Naive thymus-derived CD8-positive, alpha-beta T cell (primary cell): ENCODE measurements at regions not wholly inside any gene's neighbourhood (a gene's known extent, or its start where the extent isn't known, plus 50 kb on each side); places are given as distances from the start of the nearest gene placed in this dataset.

Source experiments
- ATAC-seq, 2 donors: fragments of 150-1000 bp; cut with Tn5 transposase in 1 of 2; sonication (Bioruptor Pico), chemical (Tn5 transposase) in 1 of 2; 1 replicate in 1 of 2; 2 replicates in 1 of 2; pipeline ENCODE4 v1.10.0; 2021; ENCODE audit warnings: mild to moderate bottlenecking in 2 of 2, moderate library complexity in 2 of 2
- POLR2A ChIA-PET: fragments of 350-600 bp; sonication (Branson Sonifier 250); formaldehyde crosslinking; loops from one replicate; lab custom pipeline; 2021; ENCODE audit warnings: antibody characterized with exemption; lab: Charles Lee
- DNase-seq, 10 donors: peaks; one replicate each; pipeline versions ENCODE4 v3.0.0 to v3.0.0-alpha.2; 2020 to 2022
- H3K27ac Mint-ChIP-seq, 10 donors: one replicate each; pipeline ENCODE4 v1.8.0; 2020 to 2022; ENCODE audit warnings: mild to moderate bottlenecking in 10 of 10, mixed read lengths in 10 of 10, moderate library complexity in 4 of 10, inconsistent platforms in 1 of 10
- H3K27me3 Mint-ChIP-seq, 5 donors: one replicate each; pipeline ENCODE4 v1.8.0; 2021 to 2022; ENCODE audit warnings: mixed read lengths in 5 of 5
- H3K36me3 Mint-ChIP-seq, 3 donors: one replicate each; pipeline ENCODE4 v1.8.0; 2020 to 2022; ENCODE audit warnings: mixed read lengths in 3 of 3, mild to moderate bottlenecking in 2 of 3, inconsistent platforms in 1 of 3
- H3K4me1 Mint-ChIP-seq, 4 donors: one replicate each; pipeline ENCODE4 v1.8.0; 2021 to 2022; ENCODE audit warnings: mixed read lengths in 4 of 4
- H3K4me3 Mint-ChIP-seq, 10 donors: one replicate each; pipeline ENCODE4 v1.8.0; 2020 to 2022; ENCODE audit warnings: mild to moderate bottlenecking in 10 of 10, mixed read lengths in 10 of 10, moderate library complexity in 6 of 10, inconsistent platforms in 1 of 10
- H3K9me3 Mint-ChIP-seq, 9 donors: one replicate each; pipeline ENCODE4 v1.8.0; 2020 to 2022; ENCODE audit warnings: mixed read lengths in 9 of 9, mild to moderate bottlenecking in 3 of 9, inconsistent platforms in 1 of 9, moderate library complexity in 1 of 9

DNA sequence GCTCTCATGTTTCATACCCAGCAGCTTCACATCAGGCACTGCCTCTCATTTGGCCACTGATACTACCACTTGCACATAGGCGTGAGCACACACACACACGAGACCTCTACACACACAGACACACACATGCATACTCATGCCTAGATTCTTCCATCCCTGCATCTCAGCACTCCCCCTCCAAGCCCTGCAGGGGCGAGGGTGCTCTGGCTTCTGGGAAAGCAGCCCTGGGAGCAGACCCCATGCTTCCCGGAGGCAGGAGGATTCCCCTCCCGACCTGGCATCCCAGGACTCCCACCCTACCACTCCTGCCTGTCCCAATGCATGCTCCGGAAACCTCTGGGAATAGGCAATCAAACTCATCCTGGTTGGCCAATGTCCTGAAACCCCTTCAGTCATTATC is 89.1 kb upstream of the SMNDC1 start:
- Mint-ChIP-seq H3K4me3 (no peak overlapping the region), H3K27ac (peak overlapping the region in 1 of 10 donors; percentile 37), H3K27me3 (peaks cover 0 to 5% (median 0%) of the 10 kb centered on the region in 5 donors), H3K4me1 (peaks cover 0 to 13% (median 3%) of the 10 kb centered on the region in 4 donors), H3K36me3 (no peaks in the 10 kb centered on the region), H3K9me3 (no peaks in the 10 kb centered on the region)
- POLR2A ChIA-PET, result interaction anchor here (0.6 kb wide), 1 partner anchor 12 kb away, joined by 5 read pairs; no protein-coding TSS in a partner anchor
- ATAC-seq, result no peak
- no peak for DNase-seq

DNA sequence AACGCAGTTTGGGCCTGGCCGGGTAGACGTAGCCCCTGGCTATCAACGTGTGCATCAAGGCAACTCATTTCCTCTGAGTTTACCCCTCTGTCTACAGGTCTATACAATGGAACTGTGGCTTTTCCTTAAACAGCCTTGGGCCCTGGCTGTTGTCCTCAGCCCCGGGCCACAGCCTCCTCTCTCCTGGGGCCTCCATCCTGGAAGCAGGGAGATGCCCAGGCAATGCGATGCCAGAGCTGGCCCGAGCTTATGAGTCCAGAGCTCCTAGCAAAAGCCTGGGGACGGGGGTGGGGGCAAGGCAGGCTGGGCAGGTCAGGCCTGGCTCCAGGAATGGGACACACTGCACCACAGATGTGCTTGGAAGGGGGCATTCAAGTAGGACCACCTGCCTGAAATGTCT is 89.6 kb upstream of the SMNDC1 start:
- POLR2A ChIA-PET, result interaction anchor here (0.6 kb wide), 1 partner anchor 11 kb away, joined by 5 read pairs; no protein-coding TSS in a partner anchor
- ATAC-seq, result no peak
- H3K27ac Mint-ChIP-seq, result no peak overlapping the region

DNA sequence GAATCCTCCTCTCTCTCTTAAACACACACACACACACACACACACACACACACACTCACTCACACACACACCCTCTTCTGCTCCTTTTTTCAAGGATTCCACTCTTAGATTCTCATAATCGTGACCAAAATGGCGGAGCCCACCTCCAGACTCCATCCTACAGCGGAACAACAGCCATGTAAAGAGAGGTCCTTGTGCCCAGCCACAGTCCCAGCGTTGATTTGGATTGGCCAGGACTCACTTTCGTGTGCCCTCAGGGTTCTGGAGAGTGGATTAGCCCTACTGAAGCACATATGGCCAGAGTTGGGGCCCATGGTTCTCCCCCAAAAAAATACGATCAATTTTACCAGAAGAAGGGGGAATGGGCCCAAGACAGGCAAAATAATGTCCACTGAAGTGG is 90.2 kb upstream of the SMNDC1 start:
- POLR2A ChIA-PET, result no interaction called here
- DNase-seq (no peak), ATAC-seq (no peak)
- no peaks in the 10 kb centered on the region for H3K36me3 Mint-ChIP-seq
- H3K27me3 Mint-ChIP-seq, result peaks cover 0 to 5% (median 0%) of the 10 kb centered on the region in 5 donors
- H3K4me1 Mint-ChIP-seq, result peaks cover 0 to 12% (median 0%) of the 10 kb centered on the region in 4 donors
- H3K9me3 Mint-ChIP-seq, result no peaks in the 10 kb centered on the region
- H3K27ac Mint-ChIP-seq, result no peak overlapping the region
- H3K4me3 Mint-ChIP-seq, result no peak overlapping the region

More for the DNA sequence above, 89.6 kb upstream of the SMNDC1 start:
- DNase-seq, result no peak
- no peaks in the 10 kb centered on the region for H3K36me3 Mint-ChIP-seq
- H3K9me3 Mint-ChIP-seq, result no peaks in the 10 kb centered on the region
- no peak overlapping the region for H3K4me3 Mint-ChIP-seq
- peaks cover 0 to 12% (median under 1%) of the 10 kb centered on the region in 4 donors for H3K4me1 Mint-ChIP-seq
- H3K27me3 Mint-ChIP-seq, result peaks cover 0 to 5% (median 0%) of the 10 kb centered on the region in 5 donors

DNA sequence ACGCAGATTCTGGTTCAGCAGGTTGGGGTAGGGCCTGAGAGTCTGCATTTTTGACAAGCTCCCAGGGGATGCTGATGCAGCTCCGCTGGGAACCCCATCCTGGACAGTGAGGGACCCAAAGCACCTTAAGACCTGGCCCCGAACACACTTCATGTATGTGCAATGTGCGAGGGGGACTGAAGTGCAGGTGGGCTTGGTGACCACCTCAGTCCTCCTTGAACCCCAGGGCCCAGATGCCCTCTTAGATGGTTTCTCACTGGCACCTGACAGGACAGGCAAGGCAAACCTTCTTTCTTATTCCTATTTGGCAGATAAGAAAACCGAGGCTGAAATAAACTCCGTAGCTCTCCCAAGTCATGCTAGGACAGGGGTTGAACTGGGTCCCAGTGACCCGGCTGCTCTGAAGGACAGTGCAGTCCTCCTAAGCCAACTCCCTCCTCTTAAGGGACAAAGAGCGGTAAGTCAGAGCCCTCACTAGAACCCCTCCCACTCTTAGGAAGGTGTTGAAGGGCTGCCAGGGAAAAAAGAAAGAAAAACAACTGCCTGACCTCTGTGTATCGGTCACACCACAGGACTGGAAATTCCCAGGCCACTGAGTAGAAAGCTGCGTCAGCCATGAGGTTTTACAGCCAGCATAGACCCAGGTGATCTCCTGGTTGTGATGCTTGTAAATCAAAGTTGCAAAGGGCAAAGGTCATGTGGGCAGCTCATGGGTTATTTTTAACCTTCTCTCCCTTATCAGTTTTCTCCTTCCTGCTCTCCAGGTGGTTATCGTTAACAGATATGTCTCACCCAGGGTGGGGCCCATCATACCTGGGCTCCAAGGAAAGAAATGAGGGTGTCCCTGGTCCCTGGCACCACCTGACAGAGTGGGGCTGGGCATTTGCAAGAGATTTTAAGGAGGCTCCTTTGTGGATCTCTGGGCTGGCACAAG is 90.9 kb upstream of the SMNDC1 start:
- POLR2A ChIA-PET, result no interaction called here
- no peak for ATAC-seq

DNA sequence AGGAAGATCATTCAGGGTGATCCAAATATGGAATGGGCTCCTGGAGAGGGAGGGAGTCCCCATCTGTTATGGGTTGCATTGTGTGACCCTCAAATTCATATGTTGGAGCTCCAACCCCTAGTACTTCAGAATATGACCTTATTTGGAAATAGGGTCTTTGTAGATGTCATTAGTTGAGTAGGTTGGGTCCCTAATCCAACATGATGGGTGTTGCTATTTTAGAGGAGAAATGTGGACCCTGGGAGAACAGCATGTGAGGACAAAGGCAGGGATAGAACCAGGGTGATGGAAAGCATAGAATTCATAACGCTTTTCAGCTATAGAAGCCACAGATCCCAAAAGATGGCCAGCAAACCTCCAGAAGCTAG is 91.5 kb upstream of the SMNDC1 start:
- H3K27ac Mint-ChIP-seq, result no peak overlapping the region
- POLR2A ChIA-PET, result no interaction called here
- no peak for DNase-seq
- H3K4me3 Mint-ChIP-seq, result no peak overlapping the region
- H3K27me3 Mint-ChIP-seq, result peaks cover 0 to 5% (median 0%) of the 10 kb centered on the region in 5 donors
- H3K9me3 Mint-ChIP-seq, result no peaks in the 10 kb centered on the region
- ATAC-seq, result no peak
- no peaks in the 10 kb centered on the region for H3K36me3 Mint-ChIP-seq
- peaks cover 0 to 12% (median 0%) of the 10 kb centered on the region in 4 donors for H3K4me1 Mint-ChIP-seq

More for the DNA sequence above, 90.9 kb upstream of the SMNDC1 start:
- no peak for DNase-seq
- Mint-ChIP-seq H3K4me1 (peaks cover 0 to 12% (median 0%) of the 10 kb centered on the region in 4 donors), H3K4me3 (no peak overlapping the region), H3K27ac (no peak overlapping the region), H3K9me3 (no peaks in the 10 kb centered on the region), H3K36me3 (no peaks in the 10 kb centered on the region), H3K27me3 (peaks cover 0 to 5% (median 0%) of the 10 kb centered on the region in 5 donors)

DNA sequence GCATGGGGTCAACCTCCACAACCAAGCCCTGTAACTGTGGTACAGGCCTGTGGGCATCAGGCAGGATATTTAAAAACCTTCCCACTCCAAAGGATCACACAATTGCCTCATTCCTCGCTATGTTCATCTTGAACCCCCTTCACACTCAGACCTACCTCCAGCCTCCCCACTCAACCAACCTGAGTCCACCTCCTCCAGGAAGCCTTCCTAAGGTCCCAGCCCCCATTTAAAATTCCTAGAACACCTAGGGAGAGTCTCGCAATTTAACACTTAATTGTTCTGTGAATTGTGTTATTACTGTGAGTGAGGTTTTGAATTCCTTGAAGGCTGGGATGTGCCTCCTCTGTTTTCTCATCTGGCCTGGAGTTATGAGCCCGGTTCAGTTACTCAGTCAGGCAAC is 93.1 kb upstream of the SMNDC1 start:
- peaks cover 0 to 12% (median 0%) of the 10 kb centered on the region in 4 donors for H3K4me1 Mint-ChIP-seq
- no peaks in the 10 kb centered on the region for H3K9me3 Mint-ChIP-seq
- DNase-seq (no peak), ATAC-seq (no peak)
- no peak overlapping the region for H3K4me3 Mint-ChIP-seq
- no peaks in the 10 kb centered on the region for H3K36me3 Mint-ChIP-seq
- peaks cover 0 to 5% (median 0%) of the 10 kb centered on the region in 5 donors for H3K27me3 Mint-ChIP-seq
- POLR2A ChIA-PET, result no interaction called here
- no peak overlapping the region for H3K27ac Mint-ChIP-seq

DNA sequence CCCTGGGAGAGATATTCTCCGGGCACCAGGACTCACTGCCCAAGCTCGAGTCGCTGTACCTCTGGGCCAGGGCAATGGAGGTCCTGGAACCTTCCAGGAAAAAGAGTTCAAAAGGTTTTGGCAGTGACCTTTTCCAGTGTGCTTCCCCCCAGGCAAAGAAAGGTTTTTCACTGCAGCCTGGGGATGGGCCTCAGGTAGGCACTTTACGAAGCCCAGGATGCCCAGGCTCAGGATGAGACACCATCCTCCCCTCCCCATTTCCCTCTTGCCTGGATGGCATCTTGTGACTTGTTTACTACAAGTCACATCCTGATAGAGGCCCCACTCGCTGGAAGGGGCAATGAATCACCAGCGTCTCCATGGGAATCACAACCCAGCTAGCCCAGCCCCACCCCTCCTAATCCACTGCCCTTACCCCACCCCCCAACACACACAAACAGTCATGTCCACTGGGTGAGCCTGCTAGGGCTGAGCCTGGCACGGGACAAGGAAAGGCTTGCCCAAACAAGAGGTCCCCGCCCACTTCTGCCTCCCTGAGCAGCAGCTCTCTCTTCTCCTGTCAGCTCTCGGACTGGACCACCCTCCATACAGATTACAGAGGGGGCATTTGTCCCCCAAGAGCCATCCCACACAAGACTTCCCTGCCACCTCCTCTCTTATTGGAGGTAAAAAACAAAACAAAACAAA is 93.8 kb upstream of the SMNDC1 start:
- H3K4me1 Mint-ChIP-seq, result peaks cover 0 to 12% (median 0%) of the 10 kb centered on the region in 4 donors
- no peak overlapping the region for H3K27ac Mint-ChIP-seq
- H3K9me3 Mint-ChIP-seq, result no peaks in the 10 kb centered on the region
- H3K27me3 Mint-ChIP-seq, result peaks cover 0 to 5% (median 0%) of the 10 kb centered on the region in 5 donors
- no peak overlapping the region for H3K4me3 Mint-ChIP-seq
- no peaks in the 10 kb centered on the region for H3K36me3 Mint-ChIP-seq
- POLR2A ChIA-PET, result interaction anchor here (0.6 kb wide), 1 partner anchor 24 kb away, joined by 4 read pairs; no protein-coding TSS in a partner anchor
- ATAC-seq (no peak), DNase-seq (no peak)

DNA sequence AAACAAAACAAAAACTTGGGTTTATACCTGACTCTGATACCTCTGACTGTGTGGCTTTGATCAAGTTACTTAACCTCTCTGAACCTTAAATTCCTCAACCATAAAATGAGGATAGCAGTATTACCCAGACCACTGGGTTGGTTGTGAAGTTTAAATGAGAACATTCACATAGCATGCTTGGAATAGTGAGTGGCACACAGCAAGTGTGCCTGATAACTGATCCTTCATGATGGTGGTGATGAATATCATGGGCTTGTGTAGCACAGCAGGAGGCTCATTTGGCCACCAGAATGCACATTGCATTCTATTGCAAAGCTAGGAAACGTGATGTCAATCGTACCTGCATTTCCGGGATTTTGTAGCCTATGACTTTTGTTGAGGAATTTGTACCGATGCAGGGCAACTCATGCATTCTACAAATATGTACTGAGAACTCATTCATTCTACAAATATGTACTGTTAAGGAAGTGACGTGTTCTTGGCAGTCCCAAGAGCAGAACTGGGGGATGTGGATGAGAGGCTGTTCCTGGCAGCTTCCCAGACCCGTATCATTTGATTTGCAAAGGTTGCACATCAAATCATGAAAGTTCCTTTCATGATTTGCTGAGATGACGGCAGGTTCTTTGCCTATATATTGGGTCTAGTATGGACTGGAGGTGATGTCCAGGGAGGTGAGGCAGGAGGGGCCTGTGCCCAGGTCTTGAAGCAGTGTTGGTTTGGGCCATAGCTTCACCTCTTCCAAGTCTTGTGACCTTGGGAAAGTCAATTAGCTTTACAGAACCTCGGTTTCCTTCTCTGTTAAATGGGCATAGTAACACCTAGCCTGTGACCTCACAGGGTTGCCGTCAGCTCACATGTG is 94.6 kb upstream of the SMNDC1 start:
- DNase-seq (no peak), ATAC-seq (no peak)
- Mint-ChIP-seq H3K36me3 (no peaks in the 10 kb centered on the region), H3K4me3 (no peak overlapping the region), H3K27me3 (no peaks in the 10 kb centered on the region), H3K4me1 (peaks cover 0 to 12% (median 0%) of the 10 kb centered on the region in 4 donors), H3K27ac (no peak overlapping the region), H3K9me3 (no peaks in the 10 kb centered on the region)
- POLR2A ChIA-PET, result no interaction called here

DNA sequence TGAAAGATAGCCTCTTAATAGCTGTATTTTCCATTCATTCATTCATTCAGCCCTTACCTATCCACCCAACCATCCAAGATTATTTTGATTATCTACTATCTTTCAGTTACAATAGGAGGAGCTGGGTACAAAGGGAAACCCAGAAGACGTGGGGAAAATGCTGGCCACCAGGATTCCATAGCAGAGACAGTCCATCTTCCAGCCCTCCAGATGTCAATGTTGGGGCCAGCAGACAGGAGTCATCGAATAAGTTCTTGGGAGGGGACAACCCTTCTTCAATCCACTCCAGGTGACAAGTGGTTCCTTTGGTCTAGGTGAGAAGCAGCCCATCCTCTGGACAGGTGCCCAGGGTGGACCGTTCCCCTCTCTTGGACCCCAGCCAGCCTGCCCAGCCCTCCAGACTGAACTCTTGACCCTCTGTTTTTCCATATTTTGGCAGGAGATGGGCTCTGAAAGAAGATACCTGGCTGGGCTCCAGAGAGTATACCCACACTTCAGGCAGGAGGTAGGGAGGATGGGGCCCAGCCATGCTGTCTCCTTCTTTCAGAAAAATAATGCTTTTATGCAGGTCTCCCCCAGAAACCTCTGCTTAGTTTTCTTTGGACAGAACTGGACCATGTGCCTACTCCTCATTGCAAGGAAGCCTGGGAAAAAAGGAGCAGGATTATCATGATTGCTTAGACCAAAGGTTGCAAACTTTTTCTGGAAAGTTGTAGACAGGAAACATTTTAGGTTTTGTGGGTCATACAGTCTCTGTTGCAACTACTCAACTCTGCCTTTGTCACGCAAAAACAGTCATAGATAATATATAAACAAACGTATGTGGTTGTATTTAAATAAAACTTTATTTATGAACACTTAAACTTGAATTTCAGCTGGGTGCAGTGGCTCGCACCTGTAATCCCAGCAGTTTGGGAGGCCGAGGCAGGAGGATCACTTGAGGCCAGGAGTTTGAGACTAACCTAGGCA is 95.5 kb upstream of the SMNDC1 start:
- H3K27me3 Mint-ChIP-seq, result peaks cover 0 to 3% (median 0%) of the 10 kb centered on the region in 5 donors
- H3K27ac Mint-ChIP-seq, result no peak overlapping the region
- ATAC-seq, result no peak
- no peaks in the 10 kb centered on the region for H3K36me3 Mint-ChIP-seq
- no peak overlapping the region for H3K4me3 Mint-ChIP-seq
- H3K4me1 Mint-ChIP-seq, result peaks cover 0 to 12% (median under 1%) of the 10 kb centered on the region in 4 donors
- POLR2A ChIA-PET, result no interaction called here
- H3K9me3 Mint-ChIP-seq, result no peaks in the 10 kb centered on the region
- no peak for DNase-seq

DNA sequence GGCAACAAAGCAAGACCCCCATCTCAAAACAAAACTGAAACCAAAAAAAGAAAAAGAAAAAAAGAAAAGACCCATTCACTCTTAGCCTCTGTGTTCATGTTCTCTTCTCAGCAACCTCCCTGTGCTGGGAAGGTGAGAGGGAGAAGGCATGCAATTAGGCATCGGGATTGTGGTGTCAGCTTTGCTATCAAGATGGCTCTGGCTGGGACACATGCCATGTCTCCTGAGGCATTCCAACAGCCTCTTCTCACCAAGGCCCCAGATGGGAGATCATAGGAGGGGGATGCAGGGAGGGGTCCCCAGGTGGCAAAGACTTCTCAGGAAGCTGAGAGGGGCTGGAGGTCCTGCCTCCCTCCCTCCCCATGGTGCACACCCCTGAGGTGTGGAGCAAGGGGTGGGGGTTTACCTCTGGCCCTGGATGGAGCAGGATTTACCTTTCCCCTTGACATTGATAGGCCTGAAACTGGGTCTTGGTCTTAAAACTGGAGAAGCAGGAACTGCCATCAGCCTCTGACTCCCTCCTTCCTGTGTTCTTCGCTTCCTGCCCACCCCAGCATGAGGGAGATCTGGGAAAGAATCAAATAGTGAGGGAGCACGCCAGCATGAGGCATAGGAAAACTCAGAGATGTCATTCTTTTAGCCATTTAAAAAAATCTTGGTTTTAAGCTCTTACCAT is 96.2 kb upstream of the DUSP5 start:
- Mint-ChIP-seq H3K4me1 (peaks cover 0 to 6% (median under 1%) of the 10 kb centered on the region in 4 donors), H3K36me3 (no peaks in the 10 kb centered on the region), H3K9me3 (no peaks in the 10 kb centered on the region), H3K27me3 (peaks cover 0 to 9% (median 0%) of the 10 kb centered on the region in 5 donors), H3K4me3 (no peak overlapping the region), H3K27ac (no peak overlapping the region)
- DNase-seq (no peak), ATAC-seq (no peak)
- POLR2A ChIA-PET, result no interaction called here

DNA sequence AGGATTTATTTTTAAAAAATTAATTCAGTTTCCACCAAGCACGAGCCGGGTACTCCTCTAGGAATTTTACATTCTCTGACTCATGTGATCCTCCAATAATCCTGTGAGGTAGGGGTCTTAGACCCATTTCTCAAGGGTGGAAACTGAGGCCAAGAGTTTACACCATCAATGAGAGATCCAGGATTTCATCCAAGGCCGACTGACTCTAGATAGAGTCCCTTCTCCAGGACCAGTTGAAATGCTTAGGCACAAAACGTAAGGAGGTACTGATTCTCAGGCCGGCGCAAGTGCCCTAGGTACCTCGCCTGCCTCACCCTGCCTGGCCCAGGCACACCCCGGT is 95.7 kb upstream of the DUSP5 start:
- peaks cover 0 to 9% (median 0%) of the 10 kb centered on the region in 5 donors for H3K27me3 Mint-ChIP-seq
- H3K36me3 Mint-ChIP-seq, result no peaks in the 10 kb centered on the region
- H3K4me3 Mint-ChIP-seq, result no peak overlapping the region
- no peak for ATAC-seq
- peaks cover 0 to 6% (median under 1%) of the 10 kb centered on the region in 4 donors for H3K4me1 Mint-ChIP-seq
- H3K27ac Mint-ChIP-seq, result no peak overlapping the region
- POLR2A ChIA-PET, result no interaction called here
- H3K9me3 Mint-ChIP-seq, result no peaks in the 10 kb centered on the region
- no peak for DNase-seq
